OCI-LY1 (cell line): ENCODE measurements at regions not wholly inside any gene's neighbourhood (a gene's known extent, or its start where the extent isn't known, plus 50 kb on each side); places are given as distances from the start of the nearest gene placed in this dataset.

Source experiments
- H2AFZ ChIP-seq: fragments of 200-600 bp; sonication (generic), shearing (Covaris generic); 2 replicates; pipeline ENCODE4 v1.6.0; 2014; ENCODE audit warnings: antibody characterized with exemption, mild to moderate bottlenecking, low read length
- H3F3A ChIP-seq: fragments of 200-600 bp; sonication (generic), shearing (Covaris generic); 2 replicates; pipeline ENCODE4 v1.6.0; 2014; ENCODE audit warnings: mild to moderate bottlenecking, antibody characterized with exemption, low read length, moderate library complexity; ENCODE audit not compliant: insufficient read depth
- H3K27ac ChIP-seq: fragments of 200-600 bp; sonication (generic); 2 replicates; pipeline ENCODE4 v1.5.1; 2014; ENCODE audit warnings: low read length, mixed run types, mild to moderate bottlenecking, low read depth; ENCODE audit not compliant: poor library complexity, severe bottlenecking
- H3K27me3 ChIP-seq: fragments of 200-600 bp; sonication (generic); 2 replicates; pipeline ENCODE4 v1.6.0; 2014; ENCODE audit warnings: antibody characterized with exemption, mild to moderate bottlenecking, low read length, moderate library complexity; ENCODE audit not compliant: insufficient read depth
- H3K36me3 ChIP-seq: fragments of 200-600 bp; sonication (generic); 2 replicates; pipeline ENCODE4 v1.6.1; 2014; ENCODE audit warnings: mild to moderate bottlenecking, antibody characterized with exemption, low read length, moderate library complexity, mixed read lengths; ENCODE audit not compliant: insufficient read depth
- H3K4me1 ChIP-seq: fragments of 200-600 bp; sonication (generic); 2 replicates; pipeline ENCODE4 v1.5.1; 2014; ENCODE audit warnings: mild to moderate bottlenecking, low read length, moderate library complexity; ENCODE audit not compliant: insufficient read depth, severe bottlenecking
- H3K4me2 ChIP-seq: fragments of 200-600 bp; sonication (generic), shearing (Covaris generic); 2 replicates; pipeline ENCODE4 v1.6.1; 2014; ENCODE audit warnings: low read length
- H3K4me3 ChIP-seq: fragments of 200-600 bp; sonication (generic); 2 replicates; pipeline ENCODE4 v1.5.1; 2014; ENCODE audit warnings: low read length, low read depth, mild to moderate bottlenecking, mixed read lengths; ENCODE audit not compliant: poor library complexity, severe bottlenecking
- H3K79me2 ChIP-seq: fragments of 200-600 bp; shearing (Covaris generic); 2 replicates; pipeline ENCODE4 v1.6.1; 2016; ENCODE audit warnings: mixed run types, low read length, mixed read lengths; ENCODE audit not compliant: insufficient read depth
- H3K9ac ChIP-seq: fragments of 200-600 bp; sonication (generic), shearing (Covaris generic); 2 replicates; pipeline ENCODE4 v1.6.1; 2014; ENCODE audit warnings: mild to moderate bottlenecking, low read length, mixed read lengths
- H3K9me2 ChIP-seq: fragments of 200-600 bp; sonication (generic), shearing (Covaris generic); 2 replicates; pipeline ENCODE4 v1.6.1; 2014; ENCODE audit warnings: low read depth, mild to moderate bottlenecking, low read length, mixed read lengths
- H3K9me3 ChIP-seq: fragments of 200-600 bp; shearing (Covaris generic); 2 replicates; pipeline ENCODE4 v1.6.1; 2014; ENCODE audit warnings: low read length, mixed read lengths
- H4K20me1 ChIP-seq: fragments of 200-600 bp; sonication (generic), shearing (Covaris generic); 2 replicates; pipeline ENCODE4 v1.6.0; 2016; ENCODE audit warnings: mild to moderate bottlenecking, low read length; ENCODE audit not compliant: insufficient read depth
- EZH2 ChIP-seq: fragments of 200-600 bp; sonication (generic), shearing (Covaris generic); IDR thresholded peaks from 2 replicates; pipeline ENCODE4 v1.8.0; 2017; ENCODE audit warnings: borderline replicate concordance, mixed run types, mild to moderate bottlenecking, antibody characterized with exemption, low read length, moderate library complexity, mixed read lengths
- TF ChIP-seq, protein P1 (sequence below): fragments of 200-600 bp; sonication (generic), shearing (Covaris generic); IDR thresholded peaks from 2 replicates; pipeline ENCODE4 v1.5.1; 2017; ENCODE audit warnings: mild to moderate bottlenecking, antibody characterized with exemption, low read length, moderate library complexity, mixed read lengths

- no peaks in the 10 kb centered on the region; the same call in 1 of the 2 replicates for H3K27me3 ChIP-seq
- H3K9me2 ChIP-seq = no peaks in the 10 kb centered on the region
- no peak overlapping the region for H3K4me3 ChIP-seq
- TF ChIP-seq EZH2 = no peak
- TF ChIP-seq, protein P1, sequence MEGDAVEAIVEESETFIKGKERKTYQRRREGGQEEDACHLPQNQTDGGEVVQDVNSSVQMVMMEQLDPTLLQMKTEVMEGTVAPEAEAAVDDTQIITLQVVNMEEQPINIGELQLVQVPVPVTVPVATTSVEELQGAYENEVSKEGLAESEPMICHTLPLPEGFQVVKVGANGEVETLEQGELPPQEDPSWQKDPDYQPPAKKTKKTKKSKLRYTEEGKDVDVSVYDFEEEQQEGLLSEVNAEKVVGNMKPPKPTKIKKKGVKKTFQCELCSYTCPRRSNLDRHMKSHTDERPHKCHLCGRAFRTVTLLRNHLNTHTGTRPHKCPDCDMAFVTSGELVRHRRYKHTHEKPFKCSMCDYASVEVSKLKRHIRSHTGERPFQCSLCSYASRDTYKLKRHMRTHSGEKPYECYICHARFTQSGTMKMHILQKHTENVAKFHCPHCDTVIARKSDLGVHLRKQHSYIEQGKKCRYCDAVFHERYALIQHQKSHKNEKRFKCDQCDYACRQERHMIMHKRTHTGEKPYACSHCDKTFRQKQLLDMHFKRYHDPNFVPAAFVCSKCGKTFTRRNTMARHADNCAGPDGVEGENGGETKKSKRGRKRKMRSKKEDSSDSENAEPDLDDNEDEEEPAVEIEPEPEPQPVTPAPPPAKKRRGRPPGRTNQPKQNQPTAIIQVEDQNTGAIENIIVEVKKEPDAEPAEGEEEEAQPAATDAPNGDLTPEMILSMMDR = no peak
- H3K4me1 ChIP-seq = no peaks in the 10 kb centered on the region
- no peaks in the 10 kb centered on the region for H3K36me3 ChIP-seq
- H4K20me1 ChIP-seq = no peaks in the 10 kb centered on the region
- no peak overlapping the region for H3K9ac ChIP-seq
- no peaks in the 10 kb centered on the region for H3F3A ChIP-seq
- no peaks in the 10 kb centered on the region for H3K9me3 ChIP-seq
- H3K79me2 ChIP-seq = no peaks in the 10 kb centered on the region
- no peak overlapping the region for H3K4me2 ChIP-seq
- H2AFZ ChIP-seq = no peak overlapping the region
- no peak overlapping the region for H3K27ac ChIP-seq
Measured at GRCh38 chr7:33742999-33743587, 162.2 kb upstream of the BMPER start.

- no peaks in the 10 kb centered on the region for H3K4me1 ChIP-seq
- no peak overlapping the region for H2AFZ ChIP-seq
- H3K79me2 ChIP-seq = no peaks in the 10 kb centered on the region
- H4K20me1 ChIP-seq = no peaks in the 10 kb centered on the region
- TF ChIP-seq, protein P1 = no peak
- no peak for TF ChIP-seq EZH2
- H3K4me3 ChIP-seq = no peak overlapping the region
- no peaks in the 10 kb centered on the region for H3F3A ChIP-seq
- no peak overlapping the region for H3K4me2 ChIP-seq
- H3K9me3 ChIP-seq = no peaks in the 10 kb centered on the region
- H3K9ac ChIP-seq = no peak overlapping the region
- no peaks in the 10 kb centered on the region for H3K36me3 ChIP-seq
- H3K27me3 ChIP-seq = no peaks in the 10 kb centered on the region; the same call in 1 of the 2 replicates
- no peaks in the 10 kb centered on the region for H3K9me2 ChIP-seq
- H3K27ac ChIP-seq = no peak overlapping the region
Measured at GRCh38 chr7:33743594-33743993, 161.7 kb upstream of the BMPER start.

DNA sequence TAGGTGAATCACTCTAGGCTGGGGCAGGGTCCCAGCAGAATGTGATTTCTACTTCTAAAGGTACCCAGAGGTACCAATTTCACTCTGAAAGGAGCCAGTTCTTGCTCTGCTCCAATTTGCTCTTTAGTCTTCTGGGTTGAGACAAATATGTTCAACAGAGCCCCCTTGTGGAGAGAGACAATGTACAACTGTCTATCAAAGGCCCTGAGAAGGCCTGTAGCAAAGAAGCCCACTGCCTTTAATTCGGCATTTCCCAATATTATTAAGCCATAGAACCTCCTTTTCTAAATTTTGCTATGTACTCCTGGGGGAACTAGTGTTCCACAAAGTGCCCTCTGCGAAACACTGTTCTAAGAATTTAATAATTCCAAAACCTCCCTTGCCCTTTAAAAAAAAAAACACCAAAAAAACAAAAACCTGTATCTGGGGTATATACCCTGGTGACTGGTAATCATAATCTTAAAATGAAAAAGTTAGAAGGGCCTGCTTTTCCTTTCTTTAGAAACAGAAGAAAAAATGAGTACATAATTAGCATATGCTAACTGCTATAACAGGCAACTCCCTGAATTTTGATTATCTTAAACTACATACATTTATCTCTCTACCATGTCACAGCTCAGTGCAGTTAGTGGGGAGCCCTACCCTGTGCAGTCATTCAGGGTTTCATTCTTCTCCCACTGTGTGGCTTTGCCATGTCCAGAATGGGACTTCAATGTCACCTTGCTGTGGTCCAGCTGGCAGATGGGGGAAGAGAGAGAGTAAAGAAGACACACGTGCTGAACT lies 160.9 kb upstream of the BMPER start:
- no peaks in the 10 kb centered on the region for H3K79me2 ChIP-seq
- no peaks in the 10 kb centered on the region; the same call in 1 of the 2 replicates for H3K27me3 ChIP-seq
- H3K4me3 ChIP-seq = no peak overlapping the region
- no peaks in the 10 kb centered on the region for H3K36me3 ChIP-seq
- no peak overlapping the region for H3K27ac ChIP-seq
- no peak overlapping the region for H3K9ac ChIP-seq
- no peak overlapping the region for H3K4me2 ChIP-seq
- H4K20me1 ChIP-seq = no peaks in the 10 kb centered on the region
- no peaks in the 10 kb centered on the region for H3K9me2 ChIP-seq
- H3F3A ChIP-seq = no peaks in the 10 kb centered on the region
- H2AFZ ChIP-seq = no peak overlapping the region
- TF ChIP-seq, protein P1 = peak; percentile 67
- no peak for TF ChIP-seq EZH2
- H3K4me1 ChIP-seq = no peaks in the 10 kb centered on the region
- H3K9me3 ChIP-seq = no peaks in the 10 kb centered on the region
